ENCODE measurements at regions not wholly inside any gene's neighbourhood (a gene's known extent, or its start where the extent isn't known, plus 50 kb on each side); places are given as distances from the start of the nearest gene placed in this dataset.
"Not testable (repeated sequence)": the region's sequence is repeated elsewhere in the genome, so short reads cannot be mapped to it uniquely, and the experiment has no call there.

DNA sequence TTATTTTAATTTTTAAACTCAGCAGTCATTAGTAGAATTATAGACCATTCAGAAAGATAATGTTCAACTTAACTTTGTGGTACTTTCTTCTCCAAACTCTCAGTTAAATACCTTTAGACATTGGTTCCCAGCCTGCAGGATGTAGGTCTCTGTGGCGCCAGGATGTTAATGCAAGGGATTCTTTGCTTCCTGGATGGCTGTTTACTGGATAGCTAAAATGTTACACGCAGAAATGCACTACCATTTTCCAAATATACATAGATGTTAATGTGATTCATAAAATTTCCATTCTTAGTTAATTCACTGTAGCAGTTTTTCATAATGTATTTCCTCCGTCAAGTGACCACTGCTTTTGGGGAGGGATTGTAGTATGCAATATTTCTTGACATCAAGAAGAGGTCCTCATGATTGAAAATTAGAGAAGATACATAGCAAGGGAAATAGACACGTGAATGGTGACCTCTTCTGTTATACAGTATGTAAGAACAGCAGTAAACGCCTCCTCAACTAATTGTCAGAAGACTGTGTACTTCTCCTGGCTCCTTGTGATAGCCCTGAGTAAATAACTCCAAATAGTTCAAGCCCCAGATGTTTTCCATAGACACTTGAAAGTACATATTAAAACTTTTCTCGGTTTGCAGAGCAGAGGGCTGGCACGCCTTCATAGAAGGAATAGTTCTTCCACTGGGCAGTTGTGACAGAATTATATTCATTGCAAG lies 128.8 kb downstream of the LCA5 start:
- TF ChIP-seq, protein P1, sequence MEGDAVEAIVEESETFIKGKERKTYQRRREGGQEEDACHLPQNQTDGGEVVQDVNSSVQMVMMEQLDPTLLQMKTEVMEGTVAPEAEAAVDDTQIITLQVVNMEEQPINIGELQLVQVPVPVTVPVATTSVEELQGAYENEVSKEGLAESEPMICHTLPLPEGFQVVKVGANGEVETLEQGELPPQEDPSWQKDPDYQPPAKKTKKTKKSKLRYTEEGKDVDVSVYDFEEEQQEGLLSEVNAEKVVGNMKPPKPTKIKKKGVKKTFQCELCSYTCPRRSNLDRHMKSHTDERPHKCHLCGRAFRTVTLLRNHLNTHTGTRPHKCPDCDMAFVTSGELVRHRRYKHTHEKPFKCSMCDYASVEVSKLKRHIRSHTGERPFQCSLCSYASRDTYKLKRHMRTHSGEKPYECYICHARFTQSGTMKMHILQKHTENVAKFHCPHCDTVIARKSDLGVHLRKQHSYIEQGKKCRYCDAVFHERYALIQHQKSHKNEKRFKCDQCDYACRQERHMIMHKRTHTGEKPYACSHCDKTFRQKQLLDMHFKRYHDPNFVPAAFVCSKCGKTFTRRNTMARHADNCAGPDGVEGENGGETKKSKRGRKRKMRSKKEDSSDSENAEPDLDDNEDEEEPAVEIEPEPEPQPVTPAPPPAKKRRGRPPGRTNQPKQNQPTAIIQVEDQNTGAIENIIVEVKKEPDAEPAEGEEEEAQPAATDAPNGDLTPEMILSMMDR (IDR thresholded peaks at IDR 0.05) = no peak
- DNase-seq (ENCODE audit: low spot score) (no peak), ATAC-seq (ENCODE audit: low FRiP score) (no peak)

DNA sequence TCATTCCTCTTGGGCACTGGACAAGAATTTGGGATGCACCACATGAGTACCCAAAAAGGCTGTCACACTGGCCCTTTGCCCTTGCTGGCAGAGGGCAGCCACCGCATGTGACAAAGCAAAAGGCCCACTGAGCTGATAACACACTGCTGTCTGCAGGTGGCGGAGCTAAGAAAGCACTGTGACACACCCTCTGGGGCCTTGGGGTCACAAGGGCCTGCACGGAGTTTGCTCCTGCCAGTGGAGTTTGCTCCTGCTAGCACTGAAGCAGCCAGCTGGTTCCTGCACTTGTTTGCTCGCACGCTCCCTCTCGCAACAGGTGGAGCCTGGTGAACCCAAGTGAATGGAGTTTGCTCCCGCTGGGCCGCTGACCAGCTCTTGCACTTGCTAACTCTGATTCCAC lies 132.6 kb downstream of the LCA5 start:
- no peak for DNase-seq (ENCODE audit: low spot score)
- ATAC-seq (ENCODE audit: low FRiP score) = no peak
- TF ChIP-seq, protein P1 (IDR thresholded peaks at IDR 0.05) = no peak

DNA sequence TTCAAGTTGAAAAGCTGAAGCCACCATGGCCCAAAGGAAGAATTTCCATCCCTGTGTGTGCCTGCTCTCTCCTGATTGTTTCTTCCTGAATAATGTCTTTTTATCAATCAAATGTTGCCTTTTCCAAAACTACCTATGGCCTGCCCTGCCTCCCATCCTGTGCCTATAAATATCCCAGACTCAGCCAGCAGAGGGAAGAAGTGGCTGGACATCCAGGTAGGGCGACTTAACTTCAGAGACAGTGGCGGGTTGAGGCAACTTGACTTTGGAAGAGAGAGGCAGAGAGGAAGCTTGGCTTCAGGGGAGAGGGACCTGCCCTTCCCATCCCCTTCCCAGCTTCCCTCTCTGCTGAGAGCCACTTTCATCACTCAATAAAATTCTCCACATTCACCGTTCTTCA lies 133.0 kb downstream of the LCA5 start:
- DNase-seq (ENCODE audit: low spot score) (no peak), ATAC-seq (ENCODE audit: low FRiP score) (no peak)
- TF ChIP-seq, protein P1 (IDR thresholded peaks at IDR 0.05) = no peak

DNA sequence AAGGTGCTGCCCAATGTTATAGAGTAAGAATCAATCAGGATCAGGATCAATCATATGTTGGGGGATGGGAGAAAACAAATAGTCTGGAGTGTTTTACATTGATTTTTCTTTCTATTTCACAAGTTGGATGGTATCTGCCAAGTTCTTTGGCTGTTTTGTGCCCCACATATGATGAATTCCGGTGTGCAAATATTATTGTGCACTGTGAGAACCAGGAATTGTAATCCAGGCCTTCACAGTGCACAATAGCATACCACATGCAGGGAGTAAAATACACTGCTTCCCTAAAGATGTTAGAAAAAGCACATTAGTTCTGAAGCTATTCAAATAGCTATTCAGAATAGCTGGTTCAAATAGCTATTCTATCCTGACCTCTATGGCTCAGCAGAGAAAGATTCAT lies 133.7 kb downstream of the LCA5 start:
- ATAC-seq (ENCODE audit: low FRiP score) (no peak), DNase-seq (ENCODE audit: low spot score) (no peak)
- TF ChIP-seq, protein P1 (IDR thresholded peaks at IDR 0.05) = no peak

DNA sequence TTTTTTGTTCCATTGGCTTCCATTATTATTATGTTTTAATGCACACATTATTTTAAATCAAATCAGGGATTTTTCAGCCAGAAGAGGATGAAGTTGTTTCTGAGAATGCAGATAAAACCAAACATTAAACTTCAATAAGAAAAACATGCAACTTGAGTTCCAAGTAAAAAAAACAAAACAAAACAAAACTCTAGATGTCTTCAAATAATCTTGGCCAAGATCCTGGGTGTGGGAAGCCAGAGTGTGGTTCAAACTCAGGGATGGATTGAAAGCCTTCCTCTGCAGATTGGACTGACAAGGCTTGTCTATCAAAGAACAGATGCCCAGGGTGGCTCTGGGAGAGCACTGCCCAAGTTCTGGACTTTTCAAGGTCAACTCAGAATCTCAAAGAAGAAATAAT lies 134.1 kb downstream of the LCA5 start:
- ATAC-seq (ENCODE audit: low FRiP score) (no peak), DNase-seq (ENCODE audit: low spot score) (no peak)
- TF ChIP-seq, protein P1 (IDR thresholded peaks at IDR 0.05) = no peak

DNA sequence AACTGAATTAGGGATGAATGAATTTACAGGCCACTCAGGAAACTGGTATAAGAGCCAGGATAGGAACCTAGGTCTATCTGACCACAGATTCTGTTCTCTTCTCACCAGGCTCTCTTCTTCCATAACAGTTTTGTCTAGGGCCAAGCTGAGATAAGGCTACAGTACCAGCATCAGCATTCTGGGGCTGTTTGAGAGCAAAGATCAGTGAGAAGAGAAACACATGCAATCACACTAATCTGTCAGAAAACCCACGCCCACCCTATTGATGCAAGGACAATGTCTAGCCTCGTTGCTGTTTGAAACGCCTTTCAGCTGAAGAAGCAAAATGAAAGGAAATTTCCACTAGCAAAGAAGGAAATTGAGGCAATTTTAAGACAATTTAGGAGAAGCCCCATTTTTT lies 137.7 kb downstream of the LCA5 start:
- TF ChIP-seq, protein P1 (IDR thresholded peaks at IDR 0.05) = no peak
- DNase-seq (ENCODE audit: low spot score) (no peak), ATAC-seq (ENCODE audit: low FRiP score) (no peak)

DNA sequence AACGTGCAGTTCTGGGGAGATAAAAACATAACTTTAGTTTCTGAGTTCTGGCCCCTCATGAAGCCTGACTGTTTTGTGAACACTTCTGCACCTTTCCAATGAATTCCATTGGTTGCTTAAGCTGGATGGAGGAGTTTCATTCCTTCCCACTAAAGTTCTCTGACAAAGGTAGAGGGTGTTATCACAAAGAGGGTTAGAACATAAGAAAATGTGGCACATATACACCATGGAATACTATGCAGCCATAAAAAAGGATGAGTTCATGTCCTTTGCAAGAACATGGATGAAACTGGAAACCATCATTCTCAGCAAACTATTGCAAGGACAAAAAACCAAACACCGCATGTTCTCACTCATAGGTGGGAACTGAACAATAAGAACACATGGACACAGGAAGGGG lies 138.6 kb downstream of the LCA5 start:
- DNase-seq (ENCODE audit: low spot score); ATAC-seq (ENCODE audit: low FRiP score): not testable (repeated sequence)
